SK-N-SH (cell line): ENCODE measurements at regions not wholly inside any gene's neighbourhood (a gene's known extent, or its start where the extent isn't known, plus 50 kb on each side); places are given as distances from the start of the nearest gene placed in this dataset.

Experiments
- CTCF ChIA-PET: fragments of 300-600, 350-600 bp; formaldehyde crosslinking; extraction: SDS; loops from one replicate; lab custom pipeline; 2021; lab: Yijun Ruan, JAX
- POLR2A ChIA-PET: fragments of 350-600 bp; sonication (Branson Sonifier 250); formaldehyde crosslinking; extraction: SDS; loops from one replicate; lab custom pipeline; 2020; ENCODE audit warnings: antibody characterized with exemption, inconsistent platforms; lab: Yijun Ruan, JAX
- DNase-seq: peaks from one replicate; pipeline ENCODE4 v3.0.0; 2012
- H2AFZ ChIP-seq: fragments of 200-600 bp; sonication (generic); 2 replicates; pipeline ENCODE4 v1.8.1; 2016; ENCODE audit warnings: antibody characterized with exemption, mild to moderate bottlenecking, low read depth
- H3F3A ChIP-seq: fragments of 200-600 bp; sonication (generic); replicated peaks from 2 replicates; pipeline ENCODE3; 2016; ENCODE audit warnings: antibody characterized with exemption, mild to moderate bottlenecking; ENCODE audit not compliant: insufficient read depth
- H3K27ac ChIP-seq, 2 experiments: fragments of 200-500 bp in 1 of 2; fragments of 200-600 bp in 1 of 2; sonication (Bioruptor generic) in 1 of 2; sonication (generic), shearing (Covaris generic) in 1 of 2; 2 replicates each; pipeline versions ENCODE4 v1.5.1 to v1.6.1; 2014 to 2016; ENCODE audit warnings: low read depth in 2 of 2, inconsistent platforms in 1 of 2, low read length in 1 of 2, mild to moderate bottlenecking in 1 of 2, mixed read lengths in 1 of 2
- H3K27me3 ChIP-seq: fragments of 200-600 bp; sonication (generic), shearing (Covaris generic); 2 replicates; pipeline ENCODE4 v1.6.1; 2016; ENCODE audit warnings: mixed run types; ENCODE audit not compliant: insufficient read depth
- H3K36me3 ChIP-seq, 2 experiments: fragments of 200-500 bp in 1 of 2; fragments of 200-600 bp in 1 of 2; sonication (Bioruptor generic) in 1 of 2; sonication (generic) in 1 of 2; replicated peaks in 1 of 2; 2 replicates each; pipeline versions ENCODE3 to v1.5.1; 2014 to 2016; ENCODE audit warnings: low read length in 1 of 2, mild to moderate bottlenecking in 1 of 2; ENCODE audit not compliant: insufficient read depth in 2 of 2, control insufficient read depth in 1 of 2
- H3K4me1 ChIP-seq, 2 experiments: fragments of 200-500 bp in 1 of 2; fragments of 200-600 bp in 1 of 2; sonication (Bioruptor generic) in 1 of 2; sonication (generic), shearing (Covaris generic) in 1 of 2; 2 replicates each; pipeline versions ENCODE4 v1.5.1 to v1.6.1; 2014 to 2016; ENCODE audit warnings: low read depth in 1 of 2, low read length in 1 of 2, mixed run types in 1 of 2; ENCODE audit not compliant: insufficient read depth in 2 of 2, control insufficient read depth in 1 of 2
- H3K4me2 ChIP-seq: fragments of 200-600 bp; sonication (generic), shearing (Covaris generic); 2 replicates; pipeline ENCODE4 v1.6.1; 2017; ENCODE audit warnings: mixed run types
- H3K4me3 ChIP-seq, 2 experiments: fragments of 200-500 bp in 1 of 2; fragments of 200-600 bp in 1 of 2; sonication (Bioruptor generic) in 1 of 2; sonication (generic), shearing (Covaris generic) in 1 of 2; 2 replicates each; pipeline versions ENCODE4 v1.5.1 to v1.8.1; 2014 to 2016; ENCODE audit warnings: low read depth in 2 of 2, inconsistent platforms in 1 of 2, low read length in 1 of 2, mild to moderate bottlenecking in 1 of 2, mixed read lengths in 1 of 2, moderate library complexity in 1 of 2
- H3K79me2 ChIP-seq: fragments of 200-600 bp; sonication (generic); 2 replicates; pipeline ENCODE4 v1.8.1; 2017; ENCODE audit warnings: mild to moderate bottlenecking; ENCODE audit not compliant: insufficient read depth
- H3K9ac ChIP-seq: fragments of 200-600 bp; sonication (generic); 2 replicates; pipeline ENCODE4 v1.6.1; 2017; ENCODE audit warnings: mixed run types
- H3K9me2 ChIP-seq: fragments of 200-600 bp; sonication (generic); 2 replicates; pipeline ENCODE4 v1.6.1; 2017; ENCODE audit warnings: mixed run types
- H3K9me3 ChIP-seq: fragments of 200-600 bp; sonication (generic); 2 replicates; pipeline ENCODE4 v1.6.1; 2017; ENCODE audit warnings: mixed run types, mild to moderate bottlenecking, moderate library complexity
- H4K20me1 ChIP-seq: fragments of 200-600 bp; sonication (generic); 2 replicates; pipeline ENCODE4 v1.6.1; 2017; ENCODE audit warnings: mild to moderate bottlenecking, mixed run types; ENCODE audit not compliant: insufficient read depth
- CHD2 ChIP-seq: fragments of 150-350 bp; IDR thresholded peaks from 2 replicates; pipeline ENCODE4 v1.6.1; 2018; ENCODE audit warnings: low read length; ENCODE audit not compliant: partially characterized antibody
- CTCF ChIP-seq: fragments of 200-600 bp; sonication (generic); IDR thresholded peaks from 2 replicates; pipeline ENCODE4 v1.6.1; 2017; ENCODE audit warnings: antibody characterized with exemption, mild to moderate bottlenecking, moderate library complexity
- ELF1 ChIP-seq: IDR thresholded peaks from 2 replicates; pipeline ENCODE4 v1.4.0; 2012
- EZH2phosphoT487 ChIP-seq: fragments of 200-600 bp; sonication (generic); IDR thresholded peaks from 2 replicates; pipeline ENCODE4 v1.6.1; 2017; ENCODE audit warnings: low read depth, mixed run types, mild to moderate bottlenecking, antibody characterized with exemption, moderate library complexity, borderline replicate concordance
- FOXJ3 ChIP-seq: sonication (generic); formaldehyde crosslinking; IDR thresholded peaks from 2 replicates; pipeline ENCODE4 v1.5.1; 2020; ENCODE audit warnings: mild to moderate bottlenecking, missing genetic modification reagents
- FOXM1 ChIP-seq: IDR thresholded peaks from 2 replicates; pipeline ENCODE4 v1.4.0; 2012; ENCODE audit warnings: low read depth, mild to moderate bottlenecking
- IRF3 ChIP-seq: fragments of 150-350 bp; IDR thresholded peaks from 2 replicates; pipeline ENCODE4 v1.6.1; 2016; ENCODE audit warnings: mild to moderate bottlenecking, low read depth, low read length
- JUND ChIP-seq: IDR thresholded peaks from 2 replicates; pipeline ENCODE4 v1.4.0; 2012
- MAX ChIP-seq: IDR thresholded peaks from 2 replicates; pipeline ENCODE4 v1.4.0; 2012; ENCODE audit warnings: low read depth
- MXI1 ChIP-seq: IDR thresholded peaks from 2 replicates; pipeline ENCODE4 v1.6.1; 2012; ENCODE audit warnings: mild to moderate bottlenecking, low read depth, low read length, improper control_type of control experiment
- PBX3 ChIP-seq: IDR thresholded peaks from 2 replicates; pipeline ENCODE4; 2012
- RAD21 ChIP-seq: IDR thresholded peaks from 2 replicates; pipeline ENCODE4 v1.6.1; 2012; ENCODE audit warnings: mild to moderate bottlenecking, low read length
- REST ChIP-seq: IDR thresholded peaks from 2 replicates; pipeline ENCODE4 v1.6.1; 2012; ENCODE audit warnings: mild to moderate bottlenecking, low read depth, low read length, moderate library complexity
- RXRA ChIP-seq: IDR thresholded peaks from 2 replicates; pipeline ENCODE4 v1.4.0; 2012; ENCODE audit warnings: low read depth, mild to moderate bottlenecking, borderline replicate concordance
- SMC3 ChIP-seq: IDR thresholded peaks from 2 replicates; pipeline ENCODE4 v1.6.1; 2012; ENCODE audit warnings: low read depth, low read length, improper control_type of control experiment
- TAF1 ChIP-seq: IDR thresholded peaks from 2 replicates; pipeline ENCODE4 v1.6.1; 2012; ENCODE audit warnings: low read depth, mild to moderate bottlenecking, low read length, moderate library complexity, borderline replicate concordance
- TCF12 ChIP-seq: IDR thresholded peaks from 2 replicates; pipeline ENCODE4 v1.4.0; 2012
- TEAD4 ChIP-seq: IDR thresholded peaks from 2 replicates; pipeline ENCODE4 v1.4.0; 2012; ENCODE audit warnings: mild to moderate bottlenecking, borderline replicate concordance; ENCODE audit not compliant: insufficient read depth
- USF1 ChIP-seq: IDR thresholded peaks from 2 replicates; pipeline ENCODE4 v1.4.0; 2012; ENCODE audit warnings: low read depth, borderline replicate concordance
- ZBTB33 ChIP-seq: IDR thresholded peaks from 2 replicates; pipeline ENCODE4 v1.4.0; 2012; ENCODE audit warnings: low read depth, borderline replicate concordance
- WGBS: methylation state at CpG from one replicate; pipeline ENCODE4 v1.1.6; 2017; ENCODE audit warnings: low lambda C conversion rate; 5-methylcytosine and 5-hydroxymethylcytosine counted together

GRCh38 chrX:110846071-110846470 is 50.5 kb upstream of the CHRDL1 start:
- Histone ChIP-seq H3K9ac (no peak overlapping the region), H3K27ac (no peak overlapping the region), H3K4me2 (no peak overlapping the region), H3K4me1 (no peaks in the 10 kb centered on the region), H3F3A (no peaks in the 10 kb centered on the region), H3K9me2 (no peaks in the 10 kb centered on the region), H3K27me3 (peaks cover 7% of the 10 kb centered on the region; the same call in 1 of the 2 replicates), H2AFZ (no peak overlapping the region), H3K79me2 (no peaks in the 10 kb centered on the region), H3K9me3 (no peaks in the 10 kb centered on the region), H3K36me3 (no peaks in the 10 kb centered on the region), H4K20me1 (no peaks in the 10 kb centered on the region), H3K4me3 (no peak overlapping the region)
- no peak for DNase-seq
- CTCF ChIA-PET = interaction anchor here (1.6 to 3.0 kb wide), 2 partner anchors 10 to 434 kb away, joined by 5 to 10 read pairs; no protein-coding TSS in a partner anchor
- POLR2A ChIA-PET = no interaction called here
- WGBS = 34% methylated on average over 1 of the region's 1 CpG
- TF ChIP-seq IRF3 = no peak
- no peak for TF ChIP-seq ELF1
- TF ChIP-seq ZBTB33 = no peak
- TF ChIP-seq TCF12 = no peak
- no peak for TF ChIP-seq FOXM1
- TF ChIP-seq TEAD4 = no peak
- TF ChIP-seq EZH2phosphoT487 = no peak
- no peak for TF ChIP-seq SMC3
- TF ChIP-seq PBX3 = no peak
- no peak for TF ChIP-seq RAD21
- no peak for TF ChIP-seq RXRA
- TF ChIP-seq CTCF = no peak
- no peak for TF ChIP-seq TAF1
- TF ChIP-seq MXI1 = no peak
- TF ChIP-seq USF1 = no peak
- no peak for TF ChIP-seq FOXJ3 (CRISPR knock-in tag)
- TF ChIP-seq REST = no peak
- TF ChIP-seq JUND = no peak
- TF ChIP-seq MAX = no peak
- no peak for TF ChIP-seq CHD2
